GM12891 (cell line): ENCODE measurements at regions not wholly inside any gene's neighbourhood (a gene's known extent, or its start where the extent isn't known, plus 50 kb on each side); places are given as distances from the start of the nearest gene placed in this dataset.

Experiments
- DNase-seq: peaks from one replicate; pipeline ENCODE4 v3.0.0; 2011; ENCODE audit warnings: low spot score; ENCODE audit not compliant: insufficient read length
- FAIRE-seq: peaks from 2 replicates; lab custom pipeline; 2011; peaks lifted over from hg19 to GRCh38; lab: Jason Lieb, UNC
- PAX5 ChIP-seq: IDR thresholded peaks from 2 replicates; pipeline ENCODE4 v1.6.1; 2011; ENCODE audit warnings: low read length, moderate library complexity, mild to moderate bottlenecking; ENCODE audit not compliant: insufficient read depth, severe bottlenecking
- POLR2A ChIP-seq: IDR thresholded peaks from 2 replicates; pipeline ENCODE4 v1.6.1; 2011; ENCODE audit warnings: low read depth, low read length, control low read depth
- POLR2AphosphoS5 ChIP-seq: IDR thresholded peaks from 2 replicates; pipeline ENCODE4 v1.6.1; 2011; ENCODE audit warnings: low read depth, low read length, control low read depth
- POU2F2 ChIP-seq: IDR thresholded peaks from 2 replicates; pipeline ENCODE4 v1.6.1; 2011; ENCODE audit warnings: low read depth, mild to moderate bottlenecking, control low read depth, low read length, moderate library complexity
- SPI1 ChIP-seq: IDR thresholded peaks from 2 replicates; pipeline ENCODE4 v1.6.1; 2011; ENCODE audit warnings: low read depth, low read length, control low read depth
- TAF1 ChIP-seq: IDR thresholded peaks from 2 replicates; pipeline ENCODE4 v1.6.1; 2011; ENCODE audit warnings: low read depth, low read length, control low read depth

DNA sequence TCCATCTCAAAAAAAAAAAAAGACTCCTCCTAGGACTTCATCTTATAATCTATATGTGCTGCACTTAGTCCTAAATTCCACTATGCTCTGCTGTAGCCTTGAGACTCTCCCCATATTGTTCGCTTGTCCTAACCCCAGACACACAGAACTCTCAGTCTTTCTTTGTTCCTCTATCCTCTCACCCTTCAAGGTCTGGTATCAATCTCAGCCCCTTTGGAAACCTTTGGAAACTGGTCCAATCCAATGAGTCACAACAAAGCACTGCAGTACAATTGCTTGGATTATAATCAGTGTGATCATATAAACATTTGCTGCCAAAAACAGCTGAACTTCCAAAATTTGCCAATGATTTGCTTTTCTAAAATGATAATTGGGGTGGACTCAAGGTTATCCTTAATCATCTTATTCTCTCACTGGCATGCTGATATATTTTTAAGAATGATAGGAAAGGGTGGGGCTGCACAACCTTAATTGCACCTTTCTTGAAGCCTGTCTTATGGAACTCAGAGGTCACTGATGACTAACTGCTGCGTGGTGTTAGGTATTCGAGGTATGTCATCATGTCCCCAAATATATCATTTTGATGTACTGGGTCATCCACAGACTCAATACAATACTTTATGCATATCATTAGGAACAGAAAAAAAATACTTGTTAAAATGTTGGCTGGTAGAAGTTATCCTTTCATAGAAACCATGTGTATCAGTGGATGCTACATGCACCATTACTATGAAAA, 756.7 kb downstream of the NR2F2 start:
- no peak for FAIRE-seq
- TF ChIP-seq TAF1 (no peak), POLR2A (no peak), POU2F2 (no peak), SPI1 (no peak), POLR2AphosphoS5 (no peak), PAX5 (no peak)
- no peak for DNase-seq

DNA sequence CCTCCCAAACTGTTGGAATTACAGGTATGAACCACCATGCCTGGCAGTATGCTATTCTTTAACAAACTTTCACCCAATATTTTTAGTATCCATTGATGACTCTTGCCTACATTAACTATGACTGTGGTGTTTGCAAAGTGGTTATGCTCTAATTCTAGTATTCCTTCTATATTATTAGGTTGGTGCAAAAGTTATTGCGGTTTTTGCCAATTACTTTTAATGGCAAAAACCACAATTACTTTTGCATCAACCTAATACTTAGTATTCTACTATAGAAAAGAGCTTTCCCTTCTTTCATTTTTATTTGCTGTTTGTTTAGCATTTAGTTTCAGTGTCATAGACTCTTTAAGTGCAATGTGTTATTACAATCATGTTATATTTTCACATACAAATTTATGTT, 760.6 kb downstream of the NR2F2 start:
- FAIRE-seq (no peak), DNase-seq (no peak)
- TF ChIP-seq POU2F2 (no peak), SPI1 (no peak), POLR2AphosphoS5 (no peak), PAX5 (no peak), TAF1 (no peak), POLR2A (no peak)

DNA sequence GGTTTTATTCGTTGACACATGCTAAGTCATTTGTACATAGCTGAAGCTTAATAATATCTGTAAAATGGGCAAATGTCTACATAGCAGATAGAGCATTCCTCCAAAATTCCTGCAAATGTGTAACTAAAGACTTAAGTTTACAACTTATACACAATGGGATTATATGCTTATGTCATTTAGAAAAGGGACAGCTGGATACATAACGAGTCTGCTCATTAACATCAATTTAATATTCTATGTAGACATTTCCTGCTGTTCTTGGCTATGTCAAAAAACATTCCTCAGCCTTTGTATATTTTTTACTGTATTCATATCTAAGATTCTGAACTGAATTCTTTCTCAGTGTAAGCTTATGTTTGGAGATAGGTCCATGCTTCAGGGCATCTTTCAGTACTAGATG, 762.2 kb downstream of the NR2F2 start:
- FAIRE-seq (no peak), DNase-seq (no peak)
- TF ChIP-seq POLR2A = no peak
- TF ChIP-seq TAF1 = no peak
- TF ChIP-seq POU2F2 = no peak
- TF ChIP-seq POLR2AphosphoS5 = no peak
- TF ChIP-seq PAX5 = no peak
- TF ChIP-seq SPI1 = no peak

DNA sequence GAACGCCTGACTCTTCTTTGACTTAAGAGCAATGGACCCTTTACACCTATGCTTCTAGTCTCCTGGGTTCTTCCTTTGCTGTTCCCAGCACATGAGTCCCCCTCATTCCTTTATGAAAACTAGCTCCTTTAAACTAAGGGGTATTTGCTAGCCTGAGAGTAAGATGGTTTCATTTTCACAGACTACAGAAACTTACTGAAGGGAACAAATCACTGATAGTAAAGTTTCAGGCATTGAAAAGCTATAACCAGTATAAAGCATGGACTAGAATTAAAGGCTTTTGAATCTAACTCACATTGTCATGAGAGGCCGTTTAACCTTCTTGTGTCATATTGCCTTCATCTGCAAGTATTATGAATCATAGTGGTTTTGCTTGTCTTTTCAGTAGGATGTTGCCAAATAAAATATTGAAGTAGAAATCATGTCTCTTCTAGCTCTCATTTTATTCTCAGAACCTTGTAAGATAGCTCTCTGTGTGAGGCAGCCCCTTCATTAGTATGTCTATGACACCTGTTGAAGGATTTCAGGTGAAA, 765.9 kb downstream of the NR2F2 start:
- FAIRE-seq = no peak
- TF ChIP-seq POLR2A (no peak), POLR2AphosphoS5 (no peak), TAF1 (no peak), SPI1 (no peak), PAX5 (no peak), POU2F2 (no peak)
- no peak for DNase-seq

DNA sequence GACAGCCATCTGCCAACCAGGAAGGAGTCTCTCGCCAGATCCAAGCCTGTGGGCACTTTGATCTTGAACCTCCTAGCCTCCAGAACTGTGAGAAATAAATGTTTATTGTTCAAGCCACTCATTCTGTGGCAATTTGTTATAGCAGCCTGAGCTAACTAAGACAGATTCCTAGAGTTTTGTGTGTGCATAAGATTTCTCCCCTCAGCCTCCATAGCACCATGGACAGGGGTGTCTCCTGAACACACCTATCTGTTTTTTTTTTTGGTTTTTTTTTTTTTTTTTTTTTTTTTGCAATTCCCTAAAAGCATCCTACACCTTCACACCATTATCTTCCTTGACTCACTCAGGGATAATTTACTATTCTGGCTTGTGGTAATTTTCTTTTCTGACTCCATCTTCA, 768.5 kb downstream of the NR2F2 start:
- DNase-seq = no peak
- no peak for FAIRE-seq
- no peak for TF ChIP-seq SPI1
- no peak for TF ChIP-seq POLR2AphosphoS5
- TF ChIP-seq POU2F2 = no peak
- TF ChIP-seq TAF1 = no peak
- no peak for TF ChIP-seq POLR2A
- TF ChIP-seq PAX5 = no peak

DNA sequence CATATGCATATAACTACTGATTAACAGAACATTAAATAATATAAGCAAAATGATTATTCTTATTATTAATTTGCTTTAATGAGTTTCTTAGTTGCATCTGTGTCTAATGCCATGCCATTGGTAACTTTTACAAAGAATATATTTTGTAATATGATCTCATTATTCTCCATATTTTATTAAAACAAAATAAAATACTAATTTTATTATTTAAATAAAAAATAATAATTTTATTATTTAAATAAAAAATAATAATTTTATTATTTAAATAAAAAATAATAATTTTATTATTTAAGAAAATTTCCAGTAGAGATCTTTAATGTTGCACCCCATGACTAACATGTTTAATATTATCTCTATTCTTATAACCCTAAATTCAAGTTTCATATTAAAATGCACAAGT, 771.1 kb downstream of the NR2F2 start:
- FAIRE-seq (no peak), DNase-seq (no peak)
- TF ChIP-seq TAF1 (no peak), POU2F2 (no peak), PAX5 (no peak), POLR2AphosphoS5 (no peak)

DNA sequence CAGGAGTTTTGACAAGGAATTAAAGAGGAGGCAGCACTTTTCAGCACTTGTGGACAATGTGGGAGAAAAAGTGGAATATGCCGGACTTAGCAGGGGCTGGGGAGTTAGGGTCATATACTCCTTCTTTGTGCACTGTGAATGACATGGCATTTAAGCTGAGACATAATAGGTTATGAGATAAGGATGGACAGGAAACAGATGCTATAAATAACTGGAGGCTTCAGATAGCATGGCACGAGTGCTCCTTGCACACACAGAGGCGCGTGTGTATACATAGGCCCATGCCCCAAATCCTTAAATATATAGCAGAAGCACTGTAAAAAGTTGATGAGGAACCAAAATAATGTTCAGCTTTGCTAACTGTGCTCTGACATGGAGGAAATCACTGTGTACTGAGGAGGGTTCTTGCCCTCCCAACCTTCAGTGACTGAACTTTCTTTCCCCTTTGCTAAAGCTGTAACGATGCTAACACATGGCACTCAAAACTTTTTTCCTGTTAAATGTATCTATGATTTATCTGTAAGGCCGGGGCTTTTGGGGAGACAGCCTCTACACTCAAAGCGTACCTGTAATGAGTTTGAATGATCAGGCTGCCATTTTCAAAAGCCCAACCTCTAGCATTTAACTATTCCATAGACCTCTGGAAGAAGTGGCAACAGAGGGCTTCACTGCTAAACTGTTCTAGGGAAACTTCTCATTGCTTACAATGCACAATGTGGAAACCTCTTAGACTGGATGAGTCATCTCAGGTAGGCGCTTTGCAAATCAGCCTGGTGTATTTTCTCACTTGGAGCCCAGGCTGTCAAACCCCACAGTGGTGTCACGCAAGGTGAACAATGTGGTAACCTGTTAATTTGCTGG, 784.6 kb downstream of the NR2F2 start:
- no peak for FAIRE-seq
- DNase-seq = no peak
- TF ChIP-seq POLR2AphosphoS5 = no peak
- TF ChIP-seq SPI1 = no peak
- no peak for TF ChIP-seq TAF1
- TF ChIP-seq PAX5 = no peak
- no peak for TF ChIP-seq POU2F2
- TF ChIP-seq POLR2A = no peak

DNA sequence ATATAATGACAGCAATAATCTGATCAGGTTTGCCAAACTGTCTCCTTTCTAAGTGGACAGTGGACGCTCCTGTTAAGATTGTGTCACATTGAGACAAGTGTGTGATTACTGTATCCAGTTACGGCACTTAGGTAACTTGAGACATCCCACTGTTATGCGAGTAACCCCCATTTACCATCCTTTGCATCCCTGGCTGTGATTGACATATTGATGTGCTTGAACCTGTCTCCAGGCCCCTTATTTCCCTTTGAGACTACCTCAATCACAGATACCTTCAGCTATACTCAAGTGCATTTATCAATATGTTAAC, 785.2 kb downstream of the NR2F2 start:
- FAIRE-seq = no peak

DNA sequence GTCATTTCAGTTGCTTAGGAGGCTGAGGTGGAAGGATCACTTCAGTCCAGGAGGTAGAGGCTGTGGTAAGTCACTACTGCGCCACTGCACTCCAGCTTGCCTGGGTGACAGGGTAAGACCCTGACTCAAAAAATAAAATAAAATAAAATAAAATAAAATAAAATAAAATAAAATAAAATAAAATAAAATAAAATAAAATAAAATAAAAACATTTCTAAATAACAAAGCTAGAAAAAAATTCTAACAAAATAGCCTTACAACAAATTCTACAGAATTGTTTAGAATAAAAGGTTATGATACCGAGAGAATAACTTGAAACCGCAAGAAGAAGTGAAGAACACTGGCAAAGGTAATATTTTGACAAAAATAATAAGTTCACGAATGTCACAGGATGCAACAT, 794.3 kb downstream of the NR2F2 start:
- no peak for TF ChIP-seq SPI1
- no peak for TF ChIP-seq POU2F2
- TF ChIP-seq PAX5 = no peak
- TF ChIP-seq POLR2A = no peak
- no peak for TF ChIP-seq POLR2AphosphoS5
- no peak for TF ChIP-seq TAF1
- FAIRE-seq (no peak), DNase-seq (no peak)

More for the DNA sequence above, 785.2 kb downstream of the NR2F2 start:
- DNase-seq = no peak
- no peak for TF ChIP-seq TAF1
- no peak for TF ChIP-seq POU2F2
- no peak for TF ChIP-seq PAX5
- no peak for TF ChIP-seq POLR2AphosphoS5
- no peak for TF ChIP-seq POLR2A
- no peak for TF ChIP-seq SPI1
